NCI-H526 (cell line): ENCODE measurements at regions not wholly inside any gene's neighbourhood (a gene's known extent, or its start where the extent isn't known, plus 50 kb on each side); places are given as distances from the start of the nearest gene placed in this dataset.
"Not testable (repeated sequence)": the region's sequence is repeated elsewhere in the genome, so short reads cannot be mapped to it uniquely, and the experiment has no call there.

Experiments used
- DNase-seq, 2 experiments: peaks; one replicate each; lab custom pipeline; 2025; lab: John Stamatoyannopoulos, UW

GRCh38 chr9:100639854-100640253 lies 62.0 kb downstream of the CAVIN4 start:
- no peak for DNase-seq

DNA sequence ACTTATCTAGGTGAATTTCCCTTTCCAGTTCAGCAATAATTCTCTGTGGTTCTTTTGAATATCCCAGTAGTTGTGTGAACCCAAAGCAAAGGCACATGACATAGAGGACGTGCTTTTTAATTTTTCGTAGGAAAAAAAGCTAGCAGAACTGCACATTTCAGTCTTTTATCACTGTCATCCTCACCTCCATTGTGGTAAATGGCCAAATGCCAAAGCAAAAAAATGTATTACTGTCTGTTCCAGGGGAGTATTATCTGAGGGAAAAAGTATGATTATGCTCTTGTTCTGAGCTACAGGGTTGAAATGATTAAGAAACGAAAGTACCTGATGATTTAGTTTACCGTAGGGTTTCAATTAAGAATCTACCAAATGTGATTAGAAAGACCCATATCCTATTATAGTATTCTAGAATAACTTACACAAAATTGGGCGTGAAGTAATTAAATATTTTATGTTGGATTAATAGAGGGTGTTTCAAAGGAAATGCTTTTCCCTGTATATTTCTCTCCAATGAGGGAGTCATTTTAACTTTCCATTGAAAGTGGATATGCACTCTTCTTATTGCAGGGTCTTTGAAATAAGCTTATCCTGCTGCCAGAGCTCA lies 62.7 kb downstream of the CAVIN4 start:
- DNase-seq = no peak

DNA sequence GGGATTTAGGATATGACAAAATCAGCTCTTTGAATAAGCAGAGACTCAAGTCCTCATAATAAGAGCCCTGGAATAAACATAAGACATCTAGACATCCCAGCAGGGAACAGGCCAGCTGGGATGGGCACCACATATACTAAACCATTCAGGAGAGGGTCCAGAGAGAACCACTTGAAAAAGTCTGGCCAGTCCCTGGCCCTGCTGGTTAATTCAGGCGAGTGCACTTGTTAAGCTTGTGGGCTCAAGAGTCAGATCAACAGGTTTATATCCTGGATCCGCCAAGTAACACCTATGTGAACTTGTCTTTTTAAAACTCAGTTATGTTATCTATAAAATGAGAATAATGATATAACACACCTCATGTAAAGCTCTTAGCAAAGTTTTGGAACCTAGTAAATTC lies 63.3 kb downstream of the CAVIN4 start:
- no peak for DNase-seq

GRCh38 chr9:100652850-100653249 lies 75.0 kb downstream of the CAVIN4 start:
- no peak for DNase-seq

- DNase-seq = no peak
Observed at GRCh38 chr9:100653643-100654334, 75.9 kb downstream of the CAVIN4 start.

DNA sequence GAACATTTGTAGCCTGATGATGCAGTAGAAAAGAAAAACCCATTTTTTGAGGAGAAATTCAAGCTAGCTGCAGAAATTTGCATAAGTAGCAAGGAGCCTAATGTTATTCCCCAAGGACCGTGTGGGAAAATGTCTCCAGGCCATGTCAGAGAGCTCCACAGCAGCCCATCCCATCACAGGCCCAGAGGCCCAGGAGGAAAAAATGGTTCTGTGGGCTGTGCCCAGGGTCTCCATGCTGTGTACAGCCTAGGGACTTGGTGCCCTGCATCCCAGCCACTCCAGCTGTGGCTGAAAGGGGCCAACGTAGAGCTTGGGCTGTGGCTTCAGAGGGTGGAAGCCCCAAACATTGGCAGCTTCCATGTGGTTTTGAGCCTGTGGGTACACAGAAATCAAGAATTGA lies 79.0 kb downstream of the CAVIN4 start:
- DNase-seq = not testable (repeated sequence)

DNA sequence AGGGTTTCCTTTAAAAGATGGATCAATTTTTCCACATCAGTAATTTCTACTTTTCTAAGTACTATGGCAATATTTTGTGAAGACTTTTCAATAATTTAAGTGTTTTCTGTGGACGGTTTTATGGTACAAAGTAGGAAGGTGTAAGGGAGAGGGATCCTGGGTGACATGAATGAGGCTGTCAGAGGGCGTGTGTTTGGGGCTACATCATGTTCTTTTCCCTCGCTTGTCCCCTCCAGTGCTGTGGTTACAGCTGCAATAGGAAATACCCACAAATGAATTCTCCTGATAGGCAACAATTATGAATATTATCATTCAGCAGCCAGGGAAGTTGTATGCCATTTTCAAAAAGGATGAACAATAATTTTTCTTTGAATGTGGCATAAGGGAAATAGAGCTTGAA lies 83.8 kb downstream of the CAVIN4 start:
- no peak for DNase-seq

GRCh38 chr9:100662122-100662521 lies 84.2 kb downstream of the CAVIN4 start:
- no peak for DNase-seq

- no peak for DNase-seq
Observed at GRCh38 chr9:100667448-100667847, 89.6 kb downstream of the CAVIN4 start.

DNA sequence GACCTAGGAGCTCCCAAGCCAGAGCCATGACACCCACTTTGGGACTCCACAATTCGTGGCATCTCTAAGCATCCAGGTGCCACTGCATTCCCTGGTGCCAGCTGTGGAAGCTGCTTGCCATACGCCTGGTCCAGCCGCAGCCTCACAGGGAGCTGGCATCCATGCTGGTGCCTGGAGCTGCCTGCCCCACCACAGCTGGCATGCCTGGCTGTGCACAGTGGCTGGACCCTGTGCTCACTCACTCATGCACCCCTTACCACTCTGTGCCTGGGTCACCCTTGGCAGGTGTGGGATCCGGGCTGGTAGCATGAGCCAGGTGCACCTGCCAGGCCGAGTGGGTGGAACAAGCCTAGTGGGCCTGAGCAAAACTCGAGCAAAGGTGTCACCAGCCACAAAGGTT lies 90.1 kb downstream of the CAVIN4 start:
- DNase-seq = no peak

- peak; percentile 66 to 74 for DNase-seq
Observed at GRCh38 chr9:100669968-100670367, 92.1 kb downstream of the CAVIN4 start.

DNA sequence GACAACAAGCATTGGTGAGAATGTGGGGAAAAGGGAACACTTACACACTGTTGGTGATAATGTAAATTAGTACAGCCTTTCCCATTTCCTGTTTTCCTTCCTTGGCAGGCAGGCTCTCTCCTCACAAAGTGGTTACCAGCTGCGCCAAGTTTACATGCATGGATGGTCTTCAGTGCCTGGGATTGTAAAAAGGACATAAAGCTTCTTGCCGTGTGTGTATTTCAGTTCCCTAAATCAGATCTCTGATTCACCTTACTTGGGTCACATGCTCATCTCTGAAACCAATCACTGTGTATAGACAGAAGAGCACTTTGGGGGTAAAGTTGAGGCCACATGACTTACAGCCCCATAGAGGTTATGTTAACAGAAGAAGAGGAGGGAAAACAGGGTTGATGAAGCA lies 92.8 kb downstream of the CAVIN4 start:
- DNase-seq = peak; percentile 49 to 56

DNA sequence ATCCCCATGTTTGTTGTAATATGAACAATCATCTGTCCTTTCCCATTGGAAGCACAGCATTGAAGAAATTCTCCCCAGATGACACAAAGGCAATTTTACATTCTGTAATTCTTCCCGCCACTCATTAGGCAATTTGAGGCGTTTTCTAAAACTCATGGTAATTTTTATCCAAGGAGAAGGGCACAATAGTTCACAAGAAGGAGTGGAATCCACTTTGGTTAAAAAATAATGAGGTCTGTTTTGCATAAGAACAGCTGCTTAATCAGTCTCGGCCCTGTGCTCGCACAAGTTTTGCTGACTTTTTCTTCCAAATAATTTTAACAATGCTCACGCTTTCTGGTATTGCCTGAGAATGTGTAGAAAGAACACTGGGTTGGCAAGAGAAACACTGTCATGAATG lies 94.0 kb downstream of the CAVIN4 start:
- peak in 1 of 2 experiments; percentile 29 for DNase-seq

DNA sequence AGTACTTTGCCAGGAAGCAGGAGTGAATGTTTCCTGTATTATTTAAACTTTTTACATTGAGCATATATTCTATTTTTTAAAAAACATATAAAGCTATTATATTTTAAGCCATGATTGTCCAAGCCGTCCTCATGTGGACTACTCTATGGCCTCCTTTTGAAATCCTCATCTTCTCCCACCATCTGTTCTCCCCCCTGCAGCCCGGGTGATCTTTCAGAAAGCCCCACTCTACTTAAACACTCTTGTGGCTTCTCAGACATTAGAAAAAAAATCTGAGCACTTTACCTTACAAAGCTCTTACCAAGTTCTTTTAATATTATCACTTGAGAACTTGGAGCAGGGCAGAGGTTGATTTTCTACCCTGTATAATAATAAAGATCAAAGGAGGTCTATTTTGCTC lies 95.4 kb downstream of the CAVIN4 start:
- DNase-seq = no peak

- DNase-seq = no peak
Observed at GRCh38 chr9:100674419-100675122, 96.7 kb downstream of the CAVIN4 start.

DNA sequence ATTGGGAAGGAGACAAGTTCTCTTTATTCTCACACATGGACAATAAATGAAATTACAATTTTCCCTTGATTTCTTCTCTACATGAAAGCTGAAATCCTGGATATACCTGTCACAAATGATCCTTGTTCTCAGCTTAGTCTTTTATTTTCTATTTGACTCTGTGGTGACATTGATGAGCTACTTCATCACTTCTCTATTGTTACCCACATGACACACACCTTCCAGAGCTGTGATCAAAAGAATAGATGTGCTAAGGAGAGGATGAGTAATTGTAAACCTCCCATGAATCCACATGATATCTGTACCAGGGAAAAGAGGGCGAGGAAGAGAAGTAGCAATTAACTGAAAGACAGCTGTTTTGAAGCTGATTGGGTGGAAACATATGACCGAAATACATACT lies 102.0 kb downstream of the CAVIN4 start:
- no peak for DNase-seq

- no peak for DNase-seq
Observed at GRCh38 chr9:100686420-100686819, 108.5 kb downstream of the CAVIN4 start.

DNA sequence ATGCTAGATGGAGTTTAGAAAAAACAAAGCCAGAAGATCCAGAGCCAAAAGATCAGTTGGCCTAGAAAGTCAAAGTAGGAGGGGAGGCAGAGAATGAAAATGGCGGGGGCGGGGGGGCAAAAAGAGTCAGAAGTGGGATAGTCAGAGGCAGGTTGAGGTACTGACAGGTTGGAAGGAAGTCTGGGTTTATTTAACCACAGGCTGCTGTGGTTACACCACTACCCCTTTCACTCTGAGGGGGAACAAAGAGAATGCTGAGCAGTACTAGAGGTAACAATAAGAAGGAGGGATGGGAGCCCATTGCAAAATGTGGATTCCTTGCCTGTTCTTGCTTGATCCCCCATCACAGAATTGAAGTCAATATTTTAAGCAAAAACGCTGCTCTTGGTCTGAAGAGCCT lies 111.8 kb downstream of the CAVIN4 start:
- no peak for DNase-seq

DNA sequence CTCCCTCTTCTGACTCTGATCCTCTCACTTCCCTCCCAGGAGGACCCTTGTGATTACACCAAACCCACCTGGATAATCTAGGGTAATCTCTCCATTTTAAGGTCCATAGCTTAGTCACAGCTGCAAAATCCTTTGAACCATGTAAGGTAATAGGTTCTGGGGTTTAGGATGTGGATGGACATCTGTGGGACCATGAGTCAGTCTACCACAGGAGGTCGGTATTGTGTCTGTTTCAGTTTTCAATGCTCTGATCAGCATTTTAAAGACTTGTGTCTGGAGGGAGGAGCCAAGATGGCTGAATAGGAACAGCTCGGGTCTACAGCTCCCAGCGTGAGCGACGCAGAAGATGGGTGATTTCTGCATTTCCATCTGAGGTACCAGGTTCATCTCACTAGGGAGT lies 112.6 kb downstream of the CAVIN4 start:
- DNase-seq = no peak

- DNase-seq = no peak
Observed at GRCh38 chr9:100697339-100697738, 119.5 kb downstream of the CAVIN4 start.

- no peak for DNase-seq
Observed at GRCh38 chr9:100698945-100699344, 121.1 kb downstream of the CAVIN4 start.

GRCh38 chr9:100699668-100700067 lies 121.8 kb downstream of the CAVIN4 start:
- no peak for DNase-seq

DNA sequence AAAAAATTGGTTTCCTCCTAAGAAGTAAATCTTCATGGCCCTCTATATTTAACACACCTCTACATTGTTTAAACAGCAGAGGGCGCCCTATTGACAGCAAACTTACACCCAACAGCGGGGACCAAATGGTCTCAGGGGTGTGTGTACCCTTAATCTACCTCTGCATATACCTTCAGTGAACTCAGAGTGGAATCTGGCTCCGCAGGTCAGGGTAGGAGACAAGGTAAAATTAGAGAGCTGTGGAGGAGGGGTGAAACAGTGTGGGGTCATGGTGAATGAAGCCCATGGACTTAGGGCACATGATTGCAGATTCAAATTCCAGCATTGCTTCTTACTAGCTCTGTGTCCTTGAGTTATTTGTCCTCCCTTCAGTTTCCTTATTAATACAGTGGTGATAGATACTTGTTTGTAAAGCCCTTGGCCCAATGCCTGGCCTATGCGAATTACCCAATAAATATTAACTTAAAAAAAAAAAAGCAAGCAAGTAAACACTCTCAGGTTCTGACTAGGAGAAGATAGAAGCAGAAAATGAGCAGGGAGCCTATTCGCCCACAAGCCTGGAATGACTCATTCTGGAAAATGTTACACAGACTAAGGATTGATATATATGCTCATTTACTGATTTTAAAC lies 122.9 kb downstream of the CAVIN4 start:
- DNase-seq = peak; percentile 13 to 56
